ENCODE measurements at regions not wholly inside any gene's neighbourhood (a gene's known extent, or its start where the extent isn't known, plus 50 kb on each side); places are given as distances from the start of the nearest gene placed in this dataset.

GRCh38 chr4:11633430-11633829 is 204.7 kb upstream of the HS3ST1 start:
- WGBS (ENCODE audit: low lambda C conversion rate), result 11% methylated on average over 4 of the region's 4 CpGs
- Histone ChIP-seq H2AFZ (ENCODE audit: low read depth) (no peak overlapping the region), H3K27me3 (ENCODE audit: insufficient read depth) (no peaks in the 10 kb centered on the region), H3K4me2 (no peak overlapping the region), H3K36me3 (replicated peaks in 1 of 2; ENCODE audit: control insufficient read depth in 1 of 2, insufficient read depth in 2 of 2, low read length in 1 of 2) (no peaks in the 10 kb centered on the region), H3K4me1 (ENCODE audit: control insufficient read depth in 1 of 2, insufficient read depth in 2 of 2, low read depth in 1 of 2, low read length in 1 of 2) (no peaks in the 10 kb centered on the region), H3K27ac (ENCODE audit: low read depth in 2 of 2, low read length in 1 of 2) (no peak overlapping the region), H3K4me3 (ENCODE audit: low read depth in 2 of 2, low read length in 1 of 2) (no peak overlapping the region), H3K79me2 (ENCODE audit: insufficient read depth) (no peaks in the 10 kb centered on the region), H3K9ac (no peak overlapping the region), H3K9me3 (no peaks in the 10 kb centered on the region), H4K20me1 (ENCODE audit: insufficient read depth) (no peaks in the 10 kb centered on the region), H3K9me2 (no peaks in the 10 kb centered on the region), H3F3A (replicated peaks; ENCODE audit: insufficient read depth) (no peaks in the 10 kb centered on the region)
- no peak for DNase-seq
- CTCF ChIA-PET, result interaction anchor here (1.4 to 1.5 kb wide), 2 partner anchors 9 to 17 kb away, joined by 3 read pairs; no protein-coding TSS in a partner anchor
- POLR2A ChIA-PET, result no interaction called here
- TF ChIP-seq FOXM1 (IDR thresholded peaks at IDR 0.05; ENCODE audit: low read depth) (no peak), RAD21 (IDR thresholded peaks at IDR 0.05; ENCODE audit: low read length) (no peak), RFX5 (IDR thresholded peaks at IDR 0.05; ENCODE audit: low read length) (no peak), GATA2 (CRISPR knock-in tag; IDR thresholded peaks at IDR 0.05) (no peak), USF1 (IDR thresholded peaks at IDR 0.05; ENCODE audit: borderline replicate concordance, low read depth) (no peak), RCOR1 (IDR thresholded peaks at IDR 0.05; ENCODE audit: low read length) (no peak)

- Histone ChIP-seq H2AFZ (ENCODE audit: low read depth) (no peak overlapping the region), H3K36me3 (replicated peaks in 1 of 2; ENCODE audit: control insufficient read depth in 1 of 2, insufficient read depth in 2 of 2, low read length in 1 of 2) (no peaks in the 10 kb centered on the region), H3K4me2 (no peak overlapping the region), H3K27ac (ENCODE audit: low read depth in 2 of 2, low read length in 1 of 2) (no peak overlapping the region), H4K20me1 (ENCODE audit: insufficient read depth) (no peaks in the 10 kb centered on the region), H3F3A (replicated peaks; ENCODE audit: insufficient read depth) (no peaks in the 10 kb centered on the region), H3K79me2 (ENCODE audit: insufficient read depth) (no peaks in the 10 kb centered on the region), H3K9ac (no peak overlapping the region), H3K27me3 (ENCODE audit: insufficient read depth) (no peaks in the 10 kb centered on the region), H3K4me1 (ENCODE audit: control insufficient read depth in 1 of 2, insufficient read depth in 2 of 2, low read depth in 1 of 2, low read length in 1 of 2) (no peaks in the 10 kb centered on the region), H3K9me3 (no peaks in the 10 kb centered on the region), H3K9me2 (no peaks in the 10 kb centered on the region), H3K4me3 (ENCODE audit: low read depth in 2 of 2, low read length in 1 of 2) (no peak overlapping the region)
- WGBS (ENCODE audit: low lambda C conversion rate), result 7% methylated on average over 6 of the region's 6 CpGs
- DNase-seq, result no peak
- ChIA-PET CTCF (interaction anchor here (1.4 to 1.5 kb wide), 2 partner anchors 8 to 17 kb away, joined by 3 read pairs; no protein-coding TSS in a partner anchor), POLR2A (no interaction called here)
- no peak for TF ChIP-seq MEF2A (IDR thresholded peaks at IDR 0.05; ENCODE audit: borderline replicate concordance, low read depth)
- no peak for TF ChIP-seq TCF12 (IDR thresholded peaks at IDR 0.05)
- TF ChIP-seq ELF1 (IDR thresholded peaks at IDR 0.05), result no peak
- no peak for TF ChIP-seq GABPA (IDR thresholded peaks at IDR 0.05; ENCODE audit: low read depth)
- no peak for TF ChIP-seq PBX3 (IDR thresholded peaks at IDR 0.05)
- TF ChIP-seq IRF3 (IDR thresholded peaks at IDR 0.05; ENCODE audit: low read depth, low read length), result no peak
- no peak for TF ChIP-seq RAD21 (IDR thresholded peaks at IDR 0.05; ENCODE audit: low read length)
- TF ChIP-seq USF2 (IDR thresholded peaks at IDR 0.05; ENCODE audit: borderline replicate concordance, low read depth, low read length), result no peak
- TF ChIP-seq TEAD4 (IDR thresholded peaks at IDR 0.05; ENCODE audit: borderline replicate concordance, insufficient read depth), result no peak
- TF ChIP-seq ZBTB33 (IDR thresholded peaks at IDR 0.05; ENCODE audit: borderline replicate concordance, low read depth), result no peak
- no peak for TF ChIP-seq FOSL2 (IDR thresholded peaks at IDR 0.05; ENCODE audit: borderline replicate concordance, low read depth)
- no peak for TF ChIP-seq TAF1 (IDR thresholded peaks at IDR 0.05; ENCODE audit: borderline replicate concordance, low read depth, low read length)
- no peak for TF ChIP-seq JUND (IDR thresholded peaks at IDR 0.05)
- no peak for TF ChIP-seq MXI1 (IDR thresholded peaks at IDR 0.05; ENCODE audit: low read depth, low read length)
- no peak for TF ChIP-seq SIN3A (IDR thresholded peaks at IDR 0.05; ENCODE audit: borderline replicate concordance, low read depth, low read length)
- TF ChIP-seq NRF1 (IDR thresholded peaks at IDR 0.05; ENCODE audit: low read depth, low read length), result no peak
- no peak for TF ChIP-seq CHD2 (IDR thresholded peaks at IDR 0.05; ENCODE audit: low read length, partially characterized antibody)
- no peak for TF ChIP-seq MAX (IDR thresholded peaks at IDR 0.05; ENCODE audit: low read depth)
- no peak for TF ChIP-seq EP300 (IDR thresholded peaks at IDR 0.05; ENCODE audit: borderline replicate concordance in 1 of 2, low read depth in 1 of 2, low read length in 1 of 2)
- no peak for TF ChIP-seq RFX5 (IDR thresholded peaks at IDR 0.05; ENCODE audit: low read length)
Measured at GRCh38 chr4:11632483-11632882, 203.8 kb upstream of the HS3ST1 start.
